ENCODE measurements at regions not wholly inside any gene's neighbourhood (a gene's known extent, or its start where the extent isn't known, plus 50 kb on each side); places are given as distances from the start of the nearest gene placed in this dataset.

DNA sequence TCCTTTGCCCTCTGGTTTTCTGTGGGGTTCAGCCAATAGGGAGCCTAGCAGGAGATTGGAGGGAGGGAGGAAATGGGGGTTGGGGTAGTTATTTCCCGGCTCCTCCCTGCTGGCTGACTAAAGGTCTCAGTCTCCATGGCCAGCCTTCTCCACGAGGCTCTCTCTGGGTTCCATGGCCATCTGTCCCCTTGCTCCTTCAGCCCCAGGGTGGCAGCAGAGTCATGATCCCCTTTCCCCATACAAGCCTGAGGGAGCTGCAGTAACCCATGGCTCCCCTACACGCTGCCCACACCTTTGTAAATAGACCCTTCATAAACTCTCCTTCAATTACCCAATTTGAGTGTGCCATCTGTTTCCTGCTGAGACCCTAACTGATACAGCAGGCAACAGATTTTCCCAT, 176.1 kb upstream of the CSF3R start:
- no peak overlapping the region for H3K27ac ChIP-seq
- peaks cover 19% of the 10 kb centered on the region for H3K27me3 ChIP-seq (ENCODE audit: low read depth)
- no peak for DNase-seq
- TF ChIP-seq, protein P1, sequence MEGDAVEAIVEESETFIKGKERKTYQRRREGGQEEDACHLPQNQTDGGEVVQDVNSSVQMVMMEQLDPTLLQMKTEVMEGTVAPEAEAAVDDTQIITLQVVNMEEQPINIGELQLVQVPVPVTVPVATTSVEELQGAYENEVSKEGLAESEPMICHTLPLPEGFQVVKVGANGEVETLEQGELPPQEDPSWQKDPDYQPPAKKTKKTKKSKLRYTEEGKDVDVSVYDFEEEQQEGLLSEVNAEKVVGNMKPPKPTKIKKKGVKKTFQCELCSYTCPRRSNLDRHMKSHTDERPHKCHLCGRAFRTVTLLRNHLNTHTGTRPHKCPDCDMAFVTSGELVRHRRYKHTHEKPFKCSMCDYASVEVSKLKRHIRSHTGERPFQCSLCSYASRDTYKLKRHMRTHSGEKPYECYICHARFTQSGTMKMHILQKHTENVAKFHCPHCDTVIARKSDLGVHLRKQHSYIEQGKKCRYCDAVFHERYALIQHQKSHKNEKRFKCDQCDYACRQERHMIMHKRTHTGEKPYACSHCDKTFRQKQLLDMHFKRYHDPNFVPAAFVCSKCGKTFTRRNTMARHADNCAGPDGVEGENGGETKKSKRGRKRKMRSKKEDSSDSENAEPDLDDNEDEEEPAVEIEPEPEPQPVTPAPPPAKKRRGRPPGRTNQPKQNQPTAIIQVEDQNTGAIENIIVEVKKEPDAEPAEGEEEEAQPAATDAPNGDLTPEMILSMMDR (IDR thresholded peaks at IDR 0.05): no peak
- H3K36me3 ChIP-seq: no peaks in the 10 kb centered on the region
- H3K4me1 ChIP-seq: no peaks in the 10 kb centered on the region
- no peak for ATAC-seq
- intact Hi-C loops (cut with DNase I): no loop called here
- H3K4me3 ChIP-seq: no peak overlapping the region
- no peaks in the 10 kb centered on the region for H3K9me3 ChIP-seq

DNA sequence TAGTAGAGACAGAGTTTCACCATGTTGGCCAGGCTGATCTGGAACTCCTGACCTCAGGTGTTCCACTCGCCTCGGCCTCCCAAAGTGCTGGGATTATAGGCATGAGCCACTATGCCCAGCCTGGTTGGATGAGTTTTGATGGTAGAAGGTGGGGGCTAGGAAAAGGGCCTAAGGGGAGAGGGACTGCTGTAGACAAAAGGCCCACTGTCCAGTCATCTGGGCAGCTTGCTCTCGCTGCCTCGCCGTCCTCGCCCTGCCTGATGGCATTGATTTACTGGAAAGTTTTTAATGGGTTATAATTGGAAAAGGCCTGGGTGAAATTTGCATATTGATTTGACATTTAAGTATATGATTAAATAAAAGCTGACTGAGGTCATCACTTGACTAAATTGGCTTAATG, 175.1 kb upstream of the CSF3R start:
- no peaks in the 10 kb centered on the region for H3K36me3 ChIP-seq
- ATAC-seq (no peak), DNase-seq (no peak)
- H3K4me1 ChIP-seq: no peaks in the 10 kb centered on the region
- H3K4me3 ChIP-seq: no peak overlapping the region
- TF ChIP-seq, protein P1 (IDR thresholded peaks at IDR 0.05): no peak
- intact Hi-C loops (cut with DNase I): no loop called here
- peaks cover 19% of the 10 kb centered on the region for H3K27me3 ChIP-seq (ENCODE audit: low read depth)
- H3K9me3 ChIP-seq: no peaks in the 10 kb centered on the region
- no peak overlapping the region for H3K27ac ChIP-seq

DNA sequence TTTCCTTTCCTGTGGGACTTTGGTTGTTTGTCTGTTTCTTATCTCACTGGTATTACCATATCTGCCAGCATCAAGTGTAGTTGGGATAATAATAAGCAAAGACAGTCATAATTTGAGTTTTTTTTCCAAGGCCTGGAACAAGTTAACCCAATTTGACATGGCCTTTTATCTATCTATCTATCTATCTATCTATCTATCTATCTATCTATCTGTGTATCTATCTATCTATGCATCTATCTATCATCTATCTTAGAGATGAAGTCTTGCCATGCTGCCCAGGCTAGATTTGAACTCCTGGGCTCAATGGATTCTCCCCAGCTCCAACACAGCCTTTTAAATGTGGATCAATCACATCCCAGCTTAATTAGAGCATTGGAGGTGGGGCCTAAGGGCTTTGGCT, 174.1 kb upstream of the CSF3R start:
- no peak overlapping the region for H3K4me3 ChIP-seq
- TF ChIP-seq, protein P1 (IDR thresholded peaks at IDR 0.05): no peak
- no peak overlapping the region for H3K27ac ChIP-seq
- DNase-seq (no peak), ATAC-seq (no peak)
- peaks cover 22% of the 10 kb centered on the region for H3K27me3 ChIP-seq (ENCODE audit: low read depth)
- intact Hi-C loops (cut with DNase I): no loop called here
- no peaks in the 10 kb centered on the region for H3K36me3 ChIP-seq
- H3K4me1 ChIP-seq: no peaks in the 10 kb centered on the region
- no peaks in the 10 kb centered on the region for H3K9me3 ChIP-seq

DNA sequence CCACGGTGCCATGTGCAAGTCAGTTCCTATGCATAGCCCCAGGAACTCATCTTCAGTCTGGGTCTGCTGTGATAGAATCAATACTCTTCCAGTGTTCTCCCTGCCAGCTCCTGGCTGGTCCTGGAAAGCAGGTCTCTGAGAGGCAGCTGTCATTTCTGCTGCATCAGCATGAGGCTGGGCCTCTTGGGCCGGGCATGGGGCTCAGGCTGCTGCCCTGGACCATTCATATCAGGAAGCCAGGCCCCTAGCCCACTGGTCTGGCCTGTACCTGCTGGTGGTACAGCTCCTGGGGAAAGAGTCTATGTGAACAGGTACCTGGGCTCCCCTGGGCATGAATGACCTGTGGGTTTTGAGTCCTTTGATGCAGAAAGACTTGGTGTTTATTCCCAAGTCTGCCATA, 173.6 kb upstream of the CSF3R start:
- Histone ChIP-seq H3K36me3 (no peaks in the 10 kb centered on the region), H3K27ac (no peak overlapping the region), H3K4me1 (no peaks in the 10 kb centered on the region), H3K9me3 (no peaks in the 10 kb centered on the region), H3K27me3 (ENCODE audit: low read depth) (peaks cover 26% of the 10 kb centered on the region), H3K4me3 (no peak overlapping the region)
- TF ChIP-seq, protein P1 (IDR thresholded peaks at IDR 0.05): no peak
- no peak for ATAC-seq
- DNase-seq: no peak
- intact Hi-C loops (cut with DNase I): no loop called here

DNA sequence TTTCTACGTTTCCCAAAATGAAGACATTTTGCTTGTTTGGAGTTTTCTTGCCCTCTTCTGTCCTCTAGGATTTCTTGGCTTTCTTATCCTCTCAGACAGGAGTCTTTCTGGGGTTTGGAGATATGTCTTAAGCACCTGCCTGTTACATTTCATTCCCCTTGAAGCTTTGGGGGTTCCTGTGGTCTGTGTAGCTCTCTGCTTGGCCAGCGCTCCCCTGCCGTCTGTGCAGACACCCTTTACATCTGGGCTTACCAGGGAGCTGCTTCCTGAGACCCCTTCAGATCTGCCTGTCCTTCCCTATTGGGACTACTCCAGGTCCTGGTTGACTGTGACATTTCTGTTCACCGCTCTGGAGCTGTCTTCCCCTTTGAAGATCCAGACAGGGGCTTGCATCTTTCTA, 171.9 kb upstream of the CSF3R start:
- H3K9me3 ChIP-seq: no peaks in the 10 kb centered on the region
- ATAC-seq: no peak
- H3K27ac ChIP-seq: no peak overlapping the region
- H3K4me3 ChIP-seq: no peak overlapping the region
- TF ChIP-seq, protein P1 (IDR thresholded peaks at IDR 0.05): no peak
- no peak for DNase-seq
- peaks cover 27% of the 10 kb centered on the region for H3K27me3 ChIP-seq (ENCODE audit: low read depth)
- H3K4me1 ChIP-seq: no peaks in the 10 kb centered on the region
- no peaks in the 10 kb centered on the region for H3K36me3 ChIP-seq
- intact Hi-C loops (cut with DNase I): no loop called here

DNA sequence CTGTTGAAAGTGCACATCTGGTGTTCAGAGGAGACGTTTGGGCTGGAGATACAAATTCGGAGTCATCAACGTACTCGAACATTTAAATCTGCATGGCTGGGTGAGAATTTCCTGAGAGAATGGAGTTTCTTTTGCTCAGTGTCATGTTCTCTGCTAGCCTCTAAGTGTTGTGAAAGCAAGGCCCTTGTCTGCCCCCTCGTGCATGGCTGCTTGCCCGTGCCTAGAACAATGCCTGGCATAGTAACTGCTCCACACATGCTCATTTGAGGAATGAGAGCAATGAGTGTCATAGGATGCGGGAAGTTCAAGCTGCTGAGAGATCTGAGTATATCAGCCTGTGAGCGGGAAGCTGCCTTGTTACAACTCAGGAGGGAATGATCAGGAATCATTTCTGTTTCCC, 171.1 kb upstream of the CSF3R start:
- no peak overlapping the region for H3K27ac ChIP-seq
- H3K4me3 ChIP-seq: no peak overlapping the region
- no peaks in the 10 kb centered on the region for H3K4me1 ChIP-seq
- ATAC-seq (peak in 1 of 2 donors; percentile 34), DNase-seq (no peak)
- no peaks in the 10 kb centered on the region for H3K9me3 ChIP-seq
- intact Hi-C loops (cut with DNase I): no loop called here
- H3K27me3 ChIP-seq (ENCODE audit: low read depth): peaks cover 19% of the 10 kb centered on the region
- TF ChIP-seq, protein P1 (IDR thresholded peaks at IDR 0.05): no peak
- no peaks in the 10 kb centered on the region for H3K36me3 ChIP-seq

Data from lower lobe of right lung (tissue), 2 donors.